ENCODE measurements at regions not wholly inside any gene's neighbourhood (a gene's known extent, or its start where the extent isn't known, plus 50 kb on each side); places are given as distances from the start of the nearest gene placed in this dataset.

- TF ChIP-seq EGR1 (IDR thresholded peaks at IDR 0.05), result no peak
- no peak for TF ChIP-seq REST (IDR thresholded peaks at IDR 0.05; ENCODE audit: low read depth)
- TF ChIP-seq TEAD4 (IDR thresholded peaks at IDR 0.05), result no peak
- TF ChIP-seq RAD21 (IDR thresholded peaks at IDR 0.05; ENCODE audit: low read depth), result no peak
- TF ChIP-seq CREB1 (IDR thresholded peaks at IDR 0.05; ENCODE audit: low read depth), result no peak
- no peak for TF ChIP-seq YY1 (IDR thresholded peaks at IDR 0.05; ENCODE audit: low read depth)
- no peak for TF ChIP-seq FOXM1 (IDR thresholded peaks at IDR 0.05; ENCODE audit: borderline replicate concordance, low read depth)
- TF ChIP-seq TAF1 (IDR thresholded peaks at IDR 0.05; ENCODE audit: low read depth), result no peak
- no peak for TF ChIP-seq NFIC (IDR thresholded peaks at IDR 0.05)
- no peak for TF ChIP-seq ZBTB7A (IDR thresholded peaks at IDR 0.05; ENCODE audit: low read depth)
Measured at GRCh38 chr4:123345935-123346300, 50.7 kb upstream of the SPRY1 start.

GRCh38 chr4:123346330-123346940 is 50.2 kb upstream of the SPRY1 start:
- TF ChIP-seq EGR1 (IDR thresholded peaks at IDR 0.05) (no peak), ZBTB7A (IDR thresholded peaks at IDR 0.05; ENCODE audit: low read depth) (no peak), TAF1 (IDR thresholded peaks at IDR 0.05; ENCODE audit: low read depth) (no peak), CEBPB (IDR thresholded peaks at IDR 0.05) (no peak), TCF12 (IDR thresholded peaks at IDR 0.05; ENCODE audit: low read depth) (no peak), MAX (IDR thresholded peaks at IDR 0.05) (no peak), FOXM1 (IDR thresholded peaks at IDR 0.05; ENCODE audit: borderline replicate concordance, low read depth) (no peak), EP300 (IDR thresholded peaks at IDR 0.05; ENCODE audit: borderline replicate concordance) (no peak), CREB1 (IDR thresholded peaks at IDR 0.05; ENCODE audit: low read depth) (no peak), YY1 (IDR thresholded peaks at IDR 0.05; ENCODE audit: low read depth) (no peak), TEAD4 (IDR thresholded peaks at IDR 0.05) (no peak), USF1 (IDR thresholded peaks at IDR 0.05) (no peak)
